Esophagus muscularis mucosa (tissue), 4 donors: ENCODE measurements at regions not wholly inside any gene's neighbourhood (a gene's known extent, or its start where the extent isn't known, plus 50 kb on each side); places are given as distances from the start of the nearest gene placed in this dataset.

Source experiments
- DNase-seq: peaks from one replicate; pipeline ENCODE4 v3.0.0-alpha.2; 2017; ENCODE audit errors: extremely low spot score
- H3K27ac ChIP-seq, 4 donors: fragments of 200-600 bp; sonication (generic); replicated peaks in 1 of 4; 1 replicate in 3 of 4; 2 replicates in 1 of 4; pipeline ENCODE4 v1.5.1; 2016 to 2019; ENCODE audit warnings: mild to moderate bottlenecking in 1 of 4
- H3K27me3 ChIP-seq, 4 donors: fragments of 200-600 bp; sonication (generic); one replicate each; pipeline versions ENCODE4 v1.5.1 to v1.6.0; 2016 to 2019
- H3K36me3 ChIP-seq, 4 donors: fragments of 200-600 bp; sonication (generic); one replicate each; pipeline ENCODE4 v1.5.1; 2016 to 2019
- H3K4me1 ChIP-seq, 4 donors: fragments of 200-600 bp; sonication (generic); one replicate each; pipeline ENCODE4 v1.5.1; 2016 to 2019
- H3K4me3 ChIP-seq, 4 donors: fragments of 200-600 bp; sonication (generic); 1 replicate in 2 of 4; 2 replicates in 2 of 4; pipeline ENCODE4 v1.5.1; 2016 to 2019; ENCODE audit warnings: mild to moderate bottlenecking in 4 of 4, moderate library complexity in 1 of 4
- H3K9me3 ChIP-seq, 4 donors: fragments of 200-600 bp; sonication (generic); 1 replicate in 3 of 4; 2 replicates in 1 of 4; pipeline ENCODE4 v1.5.1; 2016 to 2019
- EP300 ChIP-seq: sonication (generic); formaldehyde crosslinking; IDR thresholded peaks from one replicate; pipeline ENCODE4 v1.6.1; 2017; ENCODE audit warnings: antibody characterized with exemption
- POLR2A ChIP-seq: fragments of 450-650 bp; IDR thresholded peaks from one replicate; pipeline ENCODE4 v1.6.1; 2017; ENCODE audit warnings: antibody characterized with exemption, moderate library complexity, mild to moderate bottlenecking, low read depth
- POLR2AphosphoS5 ChIP-seq, 2 donors: sonication (generic); formaldehyde crosslinking; IDR thresholded peaks; one replicate each; pipeline ENCODE4 v1.6.1; 2017; ENCODE audit warnings: antibody characterized with exemption in 2 of 2
- WGBS: methylation state at CpG from one replicate; pipeline ENCODE4 v1.1.5; 2018; 5-methylcytosine and 5-hydroxymethylcytosine counted together
- intact Hi-C: fragments of 100-400 bp; cut with DNase I; formaldehyde crosslinking; loops from one replicate; pipeline ENCODE4 v1.15.1; 2023
- TF ChIP-seq, protein P1 (sequence below), 3 experiments: fragments of 200-600 bp in 2 of 3; fragments of 450-650 bp in 1 of 3; sonication (generic) in 2 of 3; IDR thresholded peaks; one replicate each; pipeline ENCODE4 v1.5.1; 2017 to 2019; ENCODE audit warnings: antibody characterized with exemption in 3 of 3, mild to moderate bottlenecking in 2 of 3, moderate library complexity in 1 of 3

DNA sequence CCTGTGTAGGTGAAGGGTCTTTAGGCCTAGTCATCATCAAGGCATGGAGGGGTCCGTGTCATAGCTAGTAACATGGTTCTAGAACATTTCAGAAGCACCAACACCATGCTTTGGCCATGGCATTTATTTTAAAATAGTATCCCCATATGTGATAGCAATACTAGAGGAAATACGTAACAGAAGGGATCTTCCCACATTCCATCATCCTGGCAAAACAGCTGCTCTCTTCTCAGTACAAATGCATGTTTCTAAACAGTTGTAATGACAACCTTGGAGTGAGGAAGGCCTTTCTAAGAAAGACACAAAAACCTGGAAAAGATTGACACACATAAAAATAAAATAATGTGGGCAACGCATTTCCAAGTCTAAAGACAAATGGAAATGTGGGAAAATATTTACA is 97.6 kb downstream of the GADD45G start:
- no peaks in the 10 kb centered on the region for H3K27me3 ChIP-seq
- no peaks in the 10 kb centered on the region for H3K9me3 ChIP-seq
- TF ChIP-seq POLR2A (no peak), POLR2AphosphoS5 (IDR thresholded peaks at IDR 0.05) (no peak), EP300 (no peak)
- TF ChIP-seq, protein P1, sequence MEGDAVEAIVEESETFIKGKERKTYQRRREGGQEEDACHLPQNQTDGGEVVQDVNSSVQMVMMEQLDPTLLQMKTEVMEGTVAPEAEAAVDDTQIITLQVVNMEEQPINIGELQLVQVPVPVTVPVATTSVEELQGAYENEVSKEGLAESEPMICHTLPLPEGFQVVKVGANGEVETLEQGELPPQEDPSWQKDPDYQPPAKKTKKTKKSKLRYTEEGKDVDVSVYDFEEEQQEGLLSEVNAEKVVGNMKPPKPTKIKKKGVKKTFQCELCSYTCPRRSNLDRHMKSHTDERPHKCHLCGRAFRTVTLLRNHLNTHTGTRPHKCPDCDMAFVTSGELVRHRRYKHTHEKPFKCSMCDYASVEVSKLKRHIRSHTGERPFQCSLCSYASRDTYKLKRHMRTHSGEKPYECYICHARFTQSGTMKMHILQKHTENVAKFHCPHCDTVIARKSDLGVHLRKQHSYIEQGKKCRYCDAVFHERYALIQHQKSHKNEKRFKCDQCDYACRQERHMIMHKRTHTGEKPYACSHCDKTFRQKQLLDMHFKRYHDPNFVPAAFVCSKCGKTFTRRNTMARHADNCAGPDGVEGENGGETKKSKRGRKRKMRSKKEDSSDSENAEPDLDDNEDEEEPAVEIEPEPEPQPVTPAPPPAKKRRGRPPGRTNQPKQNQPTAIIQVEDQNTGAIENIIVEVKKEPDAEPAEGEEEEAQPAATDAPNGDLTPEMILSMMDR (IDR thresholded peaks at IDR 0.05): no peak
- no peaks in the 10 kb centered on the region for H3K4me1 ChIP-seq
- WGBS: 95% methylated on average over 3 of the region's 3 CpGs
- intact Hi-C loops: no loop called here
- H3K36me3 ChIP-seq: no peaks in the 10 kb centered on the region
- H3K27ac ChIP-seq: no peak overlapping the region
- no peak for DNase-seq
- H3K4me3 ChIP-seq: no peak overlapping the region

DNA sequence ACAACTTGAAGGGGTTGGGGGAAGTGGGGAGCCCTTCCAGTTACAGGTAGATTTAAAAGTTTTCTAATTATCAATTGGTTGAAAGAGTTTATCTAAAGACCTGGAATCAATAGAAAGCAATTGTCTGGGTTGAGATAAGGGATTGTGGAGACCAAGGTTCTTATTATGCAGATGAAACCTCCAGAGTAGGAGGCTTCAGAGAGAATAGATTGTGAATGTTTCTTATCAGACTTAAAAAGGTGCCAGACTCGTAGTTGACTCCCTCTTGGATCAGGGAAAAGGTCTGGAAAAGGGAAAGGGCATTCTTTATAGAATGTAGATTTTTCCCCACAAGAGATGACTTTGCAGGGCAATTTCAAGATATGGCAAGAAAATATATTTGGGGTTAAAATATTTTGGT is 100.8 kb downstream of the GADD45G start:
- no peaks in the 10 kb centered on the region for H3K27me3 ChIP-seq
- no peak overlapping the region for H3K4me3 ChIP-seq
- DNase-seq: no peak
- H3K36me3 ChIP-seq: no peaks in the 10 kb centered on the region
- 0% methylated on average over 1 of the region's 1 CpG for WGBS
- TF ChIP-seq, protein P1 (IDR thresholded peaks at IDR 0.05): no peak
- no peak for TF ChIP-seq POLR2A
- no peak for TF ChIP-seq EP300
- no peak for TF ChIP-seq POLR2AphosphoS5 (IDR thresholded peaks at IDR 0.05)
- H3K4me1 ChIP-seq: peaks cover 0 to under 1% (median 0%) of the 10 kb centered on the region in 4 donors
- H3K27ac ChIP-seq: no peak overlapping the region
- intact Hi-C loops: no loop called here
- no peaks in the 10 kb centered on the region for H3K9me3 ChIP-seq

DNA sequence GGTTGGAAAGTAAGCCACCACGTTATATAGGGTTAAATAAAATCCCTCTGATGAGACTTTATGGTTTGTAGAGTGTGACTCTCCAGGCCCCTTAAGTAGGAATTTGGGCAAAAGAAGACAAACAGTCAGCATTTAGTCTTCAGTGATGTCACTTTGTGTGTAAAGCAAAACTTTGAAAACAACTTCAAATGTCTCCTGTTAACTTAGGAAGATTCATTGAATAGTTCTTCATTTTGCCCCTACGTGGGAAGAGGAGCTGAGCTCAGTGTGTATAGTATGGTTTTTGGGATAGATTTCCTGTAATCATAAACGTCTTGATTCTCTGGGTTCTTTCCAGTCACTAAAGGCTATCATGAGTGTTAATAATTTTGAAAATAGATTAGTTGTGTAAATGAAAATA is 101.3 kb downstream of the GADD45G start:
- intact Hi-C loops: no loop called here
- WGBS: 63% methylated on average over 3 of the region's 3 CpGs
- Histone ChIP-seq H3K27ac (no peak overlapping the region), H3K4me1 (peaks cover 0 to 5% (median 0%) of the 10 kb centered on the region in 4 donors), H3K27me3 (no peaks in the 10 kb centered on the region), H3K4me3 (no peak overlapping the region), H3K36me3 (no peaks in the 10 kb centered on the region), H3K9me3 (no peaks in the 10 kb centered on the region)
- DNase-seq: no peak
- TF ChIP-seq EP300 (no peak), POLR2A (no peak), POLR2AphosphoS5 (IDR thresholded peaks at IDR 0.05) (no peak)
- TF ChIP-seq, protein P1 (IDR thresholded peaks at IDR 0.05): no peak

DNA sequence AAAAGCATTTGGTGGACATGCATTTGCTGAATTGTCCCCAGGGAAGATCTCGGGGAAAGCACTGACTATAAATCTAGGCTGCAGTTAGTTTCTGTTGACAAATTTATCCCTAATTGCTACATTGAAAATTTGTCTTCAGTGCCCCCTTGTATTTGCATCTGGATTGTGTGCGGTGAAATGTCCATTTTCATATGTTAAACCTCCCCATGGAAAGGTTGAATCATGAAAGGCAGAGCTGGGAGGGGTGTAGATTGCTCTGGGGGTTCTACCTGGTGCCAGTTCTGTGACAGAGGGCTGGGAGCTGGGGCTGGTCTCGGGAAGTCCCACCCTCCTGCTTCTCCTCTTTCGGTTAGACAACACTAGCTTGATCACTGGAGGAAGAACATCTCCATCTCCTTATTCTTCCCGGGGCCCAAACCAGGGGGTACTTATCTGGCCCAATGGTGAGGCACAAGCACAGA is 101.9 kb downstream of the GADD45G start:
- no peak for DNase-seq
- 42% methylated on average over 5 of the region's 5 CpGs for WGBS
- Histone ChIP-seq H3K9me3 (no peaks in the 10 kb centered on the region), H3K27me3 (no peaks in the 10 kb centered on the region), H3K27ac (no peak overlapping the region), H3K4me3 (no peak overlapping the region), H3K36me3 (no peaks in the 10 kb centered on the region), H3K4me1 (peaks cover 0 to 7% (median 0%) of the 10 kb centered on the region in 4 donors)
- intact Hi-C loops: no loop called here
- TF ChIP-seq POLR2A (no peak), EP300 (no peak), POLR2AphosphoS5 (IDR thresholded peaks at IDR 0.05) (no peak)
- TF ChIP-seq, protein P1 (IDR thresholded peaks at IDR 0.05): no peak

DNA sequence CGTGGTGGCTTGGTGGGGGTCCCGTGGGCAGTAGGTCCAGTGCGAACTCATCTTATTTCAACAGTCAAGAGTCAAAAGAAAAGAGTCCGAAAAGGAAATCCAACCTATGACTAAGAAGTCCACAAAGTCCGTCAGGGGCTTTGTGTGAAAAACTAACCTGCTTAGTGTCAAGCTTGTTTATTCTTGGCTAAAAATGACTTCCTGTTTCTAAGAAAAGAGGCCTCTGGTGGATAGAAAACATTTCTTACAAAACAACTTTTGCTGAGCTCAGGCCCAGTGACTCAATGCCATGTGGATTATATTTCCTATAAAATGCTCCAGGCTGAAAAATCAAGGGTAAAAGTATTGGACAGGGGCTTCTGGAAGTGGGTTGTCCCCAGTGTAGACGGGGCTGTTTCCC is 105.9 kb downstream of the GADD45G start:
- Histone ChIP-seq H3K36me3 (no peaks in the 10 kb centered on the region), H3K4me3 (no peak overlapping the region), H3K9me3 (no peaks in the 10 kb centered on the region), H3K27me3 (no peaks in the 10 kb centered on the region), H3K27ac (no peak overlapping the region), H3K4me1 (peaks cover 0 to 10% (median 6%) of the 10 kb centered on the region in 4 donors)
- DNase-seq: no peak
- 77% methylated on average over 6 of the region's 6 CpGs for WGBS
- intact Hi-C loops: no loop called here
- TF ChIP-seq, protein P1 (IDR thresholded peaks at IDR 0.05): no peak
- TF ChIP-seq POLR2A (no peak), EP300 (no peak), POLR2AphosphoS5 (IDR thresholded peaks at IDR 0.05) (no peak)
